Neuronal stem cell (in vitro differentiated cells): ENCODE measurements at regions not wholly inside any gene's neighbourhood (a gene's known extent, or its start where the extent isn't known, plus 50 kb on each side); places are given as distances from the start of the nearest gene placed in this dataset.
A peak's percentile ranks its signal among the peaks of the same experiment; 100 is the strongest.

Experiments
- DNase-seq: peaks from one replicate; pipeline ENCODE4 v3.0.0-alpha.2; 2013; ENCODE audit warnings: low spot score
- H2AFZ ChIP-seq: one replicate; pipeline ENCODE4 v1.6.1; 2013; ENCODE audit warnings: mild to moderate bottlenecking, low read length, inconsistent platforms
- H2AK5ac ChIP-seq: 2 replicates; pipeline ENCODE4 v1.6.1; 2013; ENCODE audit warnings: low read depth, mild to moderate bottlenecking, inconsistent platforms, low read length, moderate library complexity, mixed read lengths
- H2BK120ac ChIP-seq: 2 replicates; pipeline ENCODE4 v1.6.1; 2013; ENCODE audit warnings: low read depth, mild to moderate bottlenecking, inconsistent platforms, low read length, moderate library complexity, mixed read lengths
- H2BK12ac ChIP-seq: one replicate; pipeline ENCODE4 v1.6.1; 2013; ENCODE audit warnings: low read length, inconsistent platforms
- H2BK15ac ChIP-seq: 2 replicates; pipeline ENCODE4 v1.6.1; 2013; ENCODE audit warnings: mild to moderate bottlenecking, low read length, inconsistent platforms, mixed read lengths
- H2BK5ac ChIP-seq: one replicate; pipeline ENCODE4 v1.6.1; 2013; ENCODE audit warnings: inconsistent platforms, mild to moderate bottlenecking, low read length, moderate library complexity
- H3K14ac ChIP-seq: one replicate; pipeline ENCODE4 v1.6.1; 2013; ENCODE audit warnings: low read length, inconsistent platforms
- H3K18ac ChIP-seq: 2 replicates; pipeline ENCODE4 v1.6.1; 2013; ENCODE audit warnings: low read length, inconsistent platforms
- H3K23ac ChIP-seq: 2 replicates; pipeline ENCODE4 v1.6.1; 2013; ENCODE audit warnings: low read depth, mild to moderate bottlenecking, mixed read lengths, low read length, inconsistent platforms; ENCODE audit not compliant: poor library complexity
- H3K27ac ChIP-seq: replicated peaks from 3 replicates; pipeline ENCODE4 v1.5.1; 2013; ENCODE audit warnings: low read length, inconsistent platforms
- H3K27me3 ChIP-seq, 3 experiments: 2 replicates each; pipeline ENCODE4 v1.6.1; 2013; ENCODE audit warnings: low read length in 3 of 3, mild to moderate bottlenecking in 2 of 3, inconsistent platforms in 1 of 3, low read depth in 1 of 3, mixed read lengths in 1 of 3, moderate library complexity in 1 of 3; ENCODE audit not compliant: control insufficient read depth in 3 of 3, insufficient read depth in 3 of 3
- H3K36me3 ChIP-seq, 2 donors: replicated peaks in 1 of 2; 2 replicates each; pipeline ENCODE4 v1.6.1; 2013; ENCODE audit warnings: low read length in 2 of 2; ENCODE audit not compliant: control insufficient read depth in 2 of 2, insufficient read depth in 2 of 2
- H3K4ac ChIP-seq: 2 replicates; pipeline ENCODE4 v1.6.1; 2013; ENCODE audit warnings: inconsistent platforms, mild to moderate bottlenecking, low read length, moderate library complexity
- H3K4me1 ChIP-seq, 2 donors: 1 replicate in 1 of 2; 2 replicates in 1 of 2; pipeline ENCODE4 v1.6.1; 2013; ENCODE audit warnings: low read length in 2 of 2, low read depth in 1 of 2; ENCODE audit not compliant: control insufficient read depth in 2 of 2, insufficient read depth in 1 of 2
- H3K4me2 ChIP-seq: one replicate; pipeline ENCODE4 v1.6.1; 2013; ENCODE audit warnings: mild to moderate bottlenecking, low read length, inconsistent platforms; ENCODE audit not compliant: insufficient read depth, poor library complexity, severe bottlenecking
- H3K4me3 ChIP-seq, 2 donors: 2 replicates each; pipeline ENCODE4 v1.5.1; 2013; ENCODE audit warnings: low read length in 2 of 2, mild to moderate bottlenecking in 2 of 2, inconsistent platforms in 1 of 2, moderate library complexity in 1 of 2
- H3K79me1 ChIP-seq: one replicate; pipeline ENCODE4 v1.6.1; 2013; ENCODE audit warnings: low read depth, mild to moderate bottlenecking, inconsistent platforms, low read length, moderate library complexity
- H3K9ac ChIP-seq: one replicate; pipeline ENCODE4 v1.6.1; 2013; ENCODE audit warnings: mild to moderate bottlenecking, low read depth, low read length, inconsistent platforms; ENCODE audit not compliant: poor library complexity
- H3K9me3 ChIP-seq, 2 donors: replicated peaks in 1 of 2; 2 replicates each; pipeline versions ENCODE3 to v1.6.1; 2013; ENCODE audit warnings: low read length in 2 of 2, mild to moderate bottlenecking in 2 of 2, inconsistent platforms in 1 of 2, low read depth in 1 of 2, mixed read lengths in 1 of 2, moderate library complexity in 1 of 2; ENCODE audit not compliant: control insufficient read depth in 2 of 2, insufficient read depth in 1 of 2
- H4K8ac ChIP-seq: one replicate; pipeline ENCODE4 v1.6.1; 2013; ENCODE audit warnings: low read depth, mild to moderate bottlenecking, inconsistent platforms, low read length, moderate library complexity
- H4K91ac ChIP-seq: one replicate; pipeline ENCODE4 v1.6.1; 2013; ENCODE audit warnings: low read length, low read depth, mild to moderate bottlenecking, inconsistent platforms; ENCODE audit not compliant: poor library complexity
- WGBS, 2 donors: extraction: QIAGEN DNeasy Blood & Tissue Kit; methylation state at CpG; one replicate each; pipeline ENCODE4 v1.1.7; 2013; ENCODE audit warnings: missing lambda C conversion rate in 2 of 2, mixed read lengths in 1 of 2; ENCODE audit not compliant: insufficient read length in 2 of 2, insufficient replicate concordance in 1 of 2; ENCODE audit errors: extremely low coverage in 2 of 2; 5-methylcytosine and 5-hydroxymethylcytosine counted together

DNA sequence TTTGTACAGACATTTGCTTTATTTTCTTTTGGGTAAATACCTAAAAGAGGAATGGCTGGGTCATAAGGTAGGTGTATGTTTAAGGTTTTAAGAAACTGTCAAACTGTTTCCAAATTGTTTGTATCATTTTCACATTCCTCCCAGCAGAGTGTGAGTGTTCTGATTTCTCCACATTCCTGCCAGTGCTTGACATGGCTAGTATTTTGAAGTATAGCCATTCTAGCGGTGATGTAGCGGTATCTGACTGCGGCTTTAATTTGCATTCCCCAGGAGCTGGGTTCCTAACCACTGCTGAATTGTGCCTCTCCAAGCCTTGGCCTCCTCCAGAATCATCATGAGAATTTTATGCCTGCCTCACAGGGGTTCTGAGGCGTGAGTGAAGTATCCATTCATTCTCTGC, 61.8 kb upstream of the ARL4C start:
- H3K27ac ChIP-seq, result no peak overlapping the region
- H3K18ac ChIP-seq, result no peak overlapping the region
- H3K14ac ChIP-seq, result no peak overlapping the region
- H3K9me3 ChIP-seq, result peaks cover 0 to 19% of the 10 kb centered on the region in 2 donors
- no peak overlapping the region for H2BK120ac ChIP-seq
- H3K4me2 ChIP-seq, result no peak overlapping the region
- H2BK15ac ChIP-seq, result no peak overlapping the region
- no peak overlapping the region for H3K4ac ChIP-seq
- H2BK5ac ChIP-seq, result no peak overlapping the region
- H3K79me1 ChIP-seq, result no peaks in the 10 kb centered on the region
- no peaks in the 10 kb centered on the region for H3K36me3 ChIP-seq
- no peak overlapping the region for H2BK12ac ChIP-seq
- peaks cover 2 to 4% of the 10 kb centered on the region in 2 donors for H3K4me1 ChIP-seq
- H3K9ac ChIP-seq, result no peak overlapping the region
- no peak overlapping the region for H3K23ac ChIP-seq
- no peak overlapping the region for H4K8ac ChIP-seq
- no peak for DNase-seq
- WGBS, 2 donors, result no CpG with 5 or more reads among the region's 4 CpGs
- H2AK5ac ChIP-seq, result no peak overlapping the region
- H3K4me3 ChIP-seq, result no peak overlapping the region
- H4K91ac ChIP-seq, result no peak overlapping the region
- H3K27me3 ChIP-seq, result no peaks in the 10 kb centered on the region
- no peak overlapping the region for H2AFZ ChIP-seq

DNA sequence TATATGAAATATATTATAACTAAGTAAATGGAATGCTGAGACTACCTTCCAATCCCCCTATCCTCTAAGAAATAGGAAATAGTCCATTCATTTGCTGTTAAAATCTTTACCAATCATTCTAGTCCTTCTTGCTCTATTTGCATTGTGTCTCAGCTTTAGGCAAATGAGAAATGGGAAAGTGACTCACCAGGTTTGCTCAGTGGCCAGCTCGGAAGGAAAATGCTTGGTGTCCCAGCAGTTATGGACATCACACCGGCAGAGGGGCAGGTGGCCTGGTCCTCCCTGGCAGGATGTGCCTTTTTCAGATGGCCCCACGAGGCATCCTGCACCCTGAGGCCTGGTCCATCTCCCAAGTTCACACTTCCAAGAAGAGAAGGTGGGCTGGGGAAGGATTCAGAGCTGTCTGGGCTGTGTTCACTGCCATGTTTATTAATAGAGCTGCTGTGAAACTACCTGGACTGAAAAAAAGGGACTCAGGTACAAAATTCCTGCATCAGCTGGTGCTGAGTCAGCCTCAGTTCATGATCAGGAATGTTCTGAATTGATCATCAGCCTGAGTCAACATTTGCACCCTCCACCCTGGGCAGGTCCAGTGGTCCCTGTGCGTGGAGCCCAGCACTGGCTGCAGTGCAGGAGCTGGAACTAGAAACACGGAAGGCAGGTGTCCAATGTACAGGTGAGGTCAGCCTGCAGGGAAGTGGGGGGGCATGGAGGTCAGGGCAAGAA, 60.1 kb upstream of the ARL4C start:
- Histone ChIP-seq H3K9me3 (peaks cover 0 to 21% of the 10 kb centered on the region in 2 donors), H3K27me3 (no peaks in the 10 kb centered on the region), H3K18ac (no peak overlapping the region), H4K8ac (no peak overlapping the region), H3K9ac (no peak overlapping the region), H3K4ac (no peak overlapping the region), H3K4me2 (no peak overlapping the region), H2BK15ac (no peak overlapping the region), H3K14ac (no peak overlapping the region), H3K4me3 (no peak overlapping the region), H2AFZ (no peak overlapping the region), H3K4me1 (peaks cover 2 to 4% of the 10 kb centered on the region in 2 donors), H2AK5ac (no peak overlapping the region), H3K36me3 (no peaks in the 10 kb centered on the region), H2BK120ac (no peak overlapping the region), H2BK12ac (no peak overlapping the region), H3K27ac (no peak overlapping the region), H2BK5ac (no peak overlapping the region), H3K23ac (no peak overlapping the region), H3K79me1 (no peaks in the 10 kb centered on the region), H4K91ac (peak overlapping the region; percentile 40)
- no peak for DNase-seq
- no CpG with 5 or more reads among the region's 5 CpGs for WGBS, 2 donors

DNA sequence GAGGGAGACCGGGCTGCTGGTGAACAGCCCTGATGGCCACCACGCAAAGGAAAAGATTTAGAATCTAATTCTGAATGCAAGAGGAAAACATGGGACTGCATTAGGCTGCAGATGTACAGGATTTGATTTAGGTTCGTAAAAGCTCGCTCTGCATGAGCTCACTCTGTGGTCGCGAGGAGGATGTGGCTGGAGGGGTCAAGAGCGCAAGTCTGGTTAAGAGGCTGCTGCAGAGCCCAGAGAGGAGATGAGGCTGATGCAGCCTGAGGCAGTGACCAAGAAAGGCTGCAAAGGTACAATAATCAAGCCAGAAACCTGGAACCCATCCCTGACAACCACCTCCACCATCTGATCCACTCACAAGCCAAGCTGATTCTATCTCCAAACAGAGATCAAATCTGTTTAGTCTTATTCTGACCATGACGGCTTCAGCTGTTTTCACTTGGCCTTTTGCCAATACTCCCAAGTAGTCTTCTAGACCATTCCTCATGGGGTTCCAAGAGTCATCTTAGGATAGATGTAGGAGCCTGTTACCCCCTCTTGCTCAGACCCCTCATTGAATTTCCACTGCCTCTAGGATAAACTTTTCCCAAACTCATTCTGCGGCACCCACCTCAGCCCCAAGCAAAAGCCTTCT, 58.9 kb upstream of the ARL4C start:
- no peak overlapping the region for H3K27ac ChIP-seq
- H3K27me3 ChIP-seq, result no peaks in the 10 kb centered on the region
- no peak overlapping the region for H2BK12ac ChIP-seq
- H3K23ac ChIP-seq, result no peak overlapping the region
- H3K4me2 ChIP-seq, result no peak overlapping the region
- no peak overlapping the region for H2BK15ac ChIP-seq
- no CpG with 5 or more reads among the region's 9 CpGs for WGBS, 2 donors
- H2BK120ac ChIP-seq, result no peak overlapping the region
- peaks cover 2 to 8% of the 10 kb centered on the region in 2 donors for H3K4me1 ChIP-seq
- H3K79me1 ChIP-seq, result no peaks in the 10 kb centered on the region
- H3K18ac ChIP-seq, result no peak overlapping the region
- H3K14ac ChIP-seq, result no peak overlapping the region
- no peak overlapping the region for H3K9ac ChIP-seq
- no peak overlapping the region for H2AK5ac ChIP-seq
- no peak overlapping the region for H2BK5ac ChIP-seq
- no peak overlapping the region for H3K4me3 ChIP-seq
- H2AFZ ChIP-seq, result no peak overlapping the region
- H4K91ac ChIP-seq, result no peak overlapping the region
- no peak overlapping the region for H3K4ac ChIP-seq
- no peak for DNase-seq
- H3K36me3 ChIP-seq, result no peaks in the 10 kb centered on the region
- no peak overlapping the region for H4K8ac ChIP-seq
- peaks cover 0 to 12% of the 10 kb centered on the region in 2 donors for H3K9me3 ChIP-seq

- H4K8ac ChIP-seq, result no peak overlapping the region
- H3K79me1 ChIP-seq, result no peaks in the 10 kb centered on the region
- H3K14ac ChIP-seq, result no peak overlapping the region
- H3K9me3 ChIP-seq, result peaks cover 0 to 12% of the 10 kb centered on the region in 2 donors
- H3K4me1 ChIP-seq, result peaks cover 2 to 9% of the 10 kb centered on the region in 2 donors
- H2BK15ac ChIP-seq, result no peak overlapping the region
- no peak overlapping the region for H2AFZ ChIP-seq
- no peak overlapping the region for H2BK5ac ChIP-seq
- DNase-seq, result no peak
- H3K18ac ChIP-seq, result no peak overlapping the region
- no peak overlapping the region for H3K23ac ChIP-seq
- no peak overlapping the region for H3K4me3 ChIP-seq
- H3K36me3 ChIP-seq, result no peaks in the 10 kb centered on the region
- no peaks in the 10 kb centered on the region for H3K27me3 ChIP-seq
- no peak overlapping the region for H3K4me2 ChIP-seq
- no peak overlapping the region for H3K27ac ChIP-seq
- no peak overlapping the region for H2BK12ac ChIP-seq
- H2BK120ac ChIP-seq, result no peak overlapping the region
- no peak overlapping the region for H2AK5ac ChIP-seq
- no peak overlapping the region for H3K4ac ChIP-seq
- H3K9ac ChIP-seq, result no peak overlapping the region
- H4K91ac ChIP-seq, result no peak overlapping the region
Observed at GRCh38 chr2:234555161-234555560, 58.3 kb upstream of the ARL4C start.
